Stimulated activated naive CD4-positive, alpha-beta T cell (primary cell): ENCODE measurements at regions not wholly inside any gene's neighbourhood (a gene's known extent, or its start where the extent isn't known, plus 50 kb on each side); places are given as distances from the start of the nearest gene placed in this dataset.
A peak's percentile ranks its signal among the peaks of the same experiment; 100 is the strongest.

Source experiments
- DNase-seq, 6 experiments: peaks; one replicate each; lab custom pipeline; 2025; lab: John Stamatoyannopoulos, UW

DNA sequence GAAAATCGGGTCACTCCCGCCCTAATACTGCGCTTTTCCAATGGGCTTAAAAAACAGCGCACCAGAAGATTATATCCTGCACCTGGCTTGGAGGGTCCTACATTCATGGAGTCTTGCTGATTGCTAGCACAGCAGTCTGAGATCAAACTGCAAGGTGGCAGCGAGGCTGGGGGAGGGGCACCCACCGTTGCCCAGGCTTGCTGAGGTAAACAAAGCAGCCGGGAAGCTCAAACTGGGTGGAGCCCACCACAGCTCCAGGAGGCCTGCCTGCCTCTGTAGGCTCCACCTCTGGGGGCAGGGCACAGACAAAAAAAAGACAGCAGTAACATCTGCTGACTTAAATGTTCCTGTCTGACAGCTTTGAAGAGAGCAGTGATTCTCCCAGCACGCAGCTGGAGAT is 150.6 kb upstream of the ANKFN1 start:
- peak in 2 of 6 experiments; percentile 8 to 20 for DNase-seq

DNA sequence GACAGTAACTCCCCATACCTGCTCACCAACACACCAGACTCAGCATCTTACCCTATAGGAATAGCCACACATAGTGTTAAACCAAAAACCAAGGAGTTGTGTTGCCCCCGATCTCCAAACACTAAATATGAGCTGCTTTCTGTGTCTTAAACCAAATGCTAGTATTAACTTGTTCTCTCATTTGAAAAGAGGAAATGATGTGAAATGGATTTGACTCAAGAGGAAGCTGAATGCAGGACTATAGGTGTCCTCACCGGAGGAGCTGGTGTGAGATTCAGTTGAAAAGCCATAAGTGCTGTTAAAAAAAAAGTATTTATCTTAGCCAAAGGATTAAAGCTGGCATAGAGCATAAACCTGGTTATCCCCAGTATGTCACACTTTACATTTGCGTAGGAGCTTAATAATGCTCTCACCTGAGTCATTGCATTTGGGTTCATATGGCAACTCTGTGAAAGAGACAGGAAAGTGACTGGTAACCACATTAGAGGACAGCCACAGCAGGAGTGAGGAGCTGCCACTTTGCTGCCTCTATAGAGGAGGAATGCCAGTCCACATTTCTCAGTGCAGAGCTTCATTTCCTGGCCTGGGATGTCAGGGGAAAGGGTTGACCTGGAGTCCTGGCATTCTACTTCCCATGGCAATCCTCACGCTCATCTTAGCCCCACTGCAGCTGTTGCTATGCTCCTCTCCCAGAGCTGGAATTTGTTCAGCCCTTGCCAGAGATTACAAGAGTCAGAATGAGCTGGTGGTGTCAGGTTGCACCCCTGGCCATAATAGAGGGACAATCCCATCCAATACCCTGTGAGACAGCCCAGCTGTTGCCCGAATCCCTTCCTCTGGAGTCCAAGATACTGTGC is 143.3 kb upstream of the ANKFN1 start:
- DNase-seq: peak in 1 of 6 experiments; percentile 12

- DNase-seq: no peak
Measured at GRCh38 chr17:56011406-56012131, 141.7 kb upstream of the ANKFN1 start.

DNA sequence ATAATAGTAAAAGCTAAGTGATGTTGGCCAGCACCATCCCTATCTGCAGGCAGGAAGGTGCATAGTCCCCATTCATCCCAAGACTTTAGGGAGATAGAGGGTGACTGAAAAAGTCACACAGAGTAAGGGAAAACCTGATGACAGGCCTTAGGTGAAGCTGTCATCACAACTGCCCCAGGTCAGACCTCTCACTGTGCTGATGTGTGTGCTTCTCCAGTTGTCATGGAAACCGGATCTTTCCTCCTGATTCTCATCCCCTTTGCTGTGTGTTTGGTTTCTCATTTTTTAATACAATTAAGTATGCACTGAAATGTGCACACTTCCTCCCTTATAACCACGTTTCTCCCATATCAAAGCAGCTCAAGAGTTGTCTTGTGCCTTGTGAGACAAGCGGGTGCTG is 135.1 kb upstream of the ANKFN1 start:
- no peak for DNase-seq

GRCh38 chr17:56020369-56020768 is 132.9 kb upstream of the ANKFN1 start:
- no peak for DNase-seq

DNA sequence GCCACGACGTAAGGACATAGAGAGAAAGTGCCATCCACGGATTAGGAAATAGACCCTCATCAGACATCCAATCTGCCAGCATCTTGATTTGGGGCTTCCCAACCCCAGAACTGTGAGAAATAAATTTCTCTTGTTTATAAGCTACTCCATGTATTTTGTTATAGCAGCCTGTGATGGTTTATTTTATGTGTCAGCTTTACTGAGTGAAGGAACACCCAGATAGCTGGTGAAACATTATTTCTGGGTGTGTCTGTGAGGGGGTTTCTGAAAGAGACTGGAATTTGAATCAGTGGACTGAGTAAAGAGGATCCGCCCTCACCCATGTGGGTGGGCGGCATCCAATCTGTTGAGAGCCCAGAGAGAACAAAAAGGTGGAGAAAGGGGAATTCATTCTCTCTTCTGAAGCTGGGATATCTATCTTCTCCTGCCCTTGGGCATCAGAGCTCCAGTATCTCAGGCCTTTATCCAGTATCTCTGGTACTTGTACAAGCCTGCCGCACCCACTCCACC is 131.5 kb upstream of the ANKFN1 start:
- no peak for DNase-seq

- DNase-seq: no peak
Measured at GRCh38 chr17:56023851-56024250, 129.4 kb upstream of the ANKFN1 start.

DNA sequence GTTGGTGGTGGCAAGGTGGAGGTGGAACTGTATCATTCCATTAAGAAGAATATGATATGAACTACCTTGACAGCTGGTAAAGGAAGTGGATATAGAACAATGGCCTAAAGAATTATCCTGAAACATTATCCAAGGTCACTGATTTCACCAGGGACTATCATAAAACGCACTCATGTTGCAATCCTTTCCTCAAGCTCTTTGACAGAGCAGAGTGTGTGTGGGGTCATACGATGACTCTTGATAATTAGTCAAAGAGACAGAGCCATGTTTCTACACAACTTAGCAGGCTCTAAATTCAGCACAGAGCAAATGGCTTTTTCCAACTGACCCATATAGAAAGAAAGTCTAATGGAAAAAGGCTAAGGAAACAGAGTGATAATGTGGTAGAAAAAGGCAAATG is 126.4 kb upstream of the ANKFN1 start:
- no peak for DNase-seq

DNA sequence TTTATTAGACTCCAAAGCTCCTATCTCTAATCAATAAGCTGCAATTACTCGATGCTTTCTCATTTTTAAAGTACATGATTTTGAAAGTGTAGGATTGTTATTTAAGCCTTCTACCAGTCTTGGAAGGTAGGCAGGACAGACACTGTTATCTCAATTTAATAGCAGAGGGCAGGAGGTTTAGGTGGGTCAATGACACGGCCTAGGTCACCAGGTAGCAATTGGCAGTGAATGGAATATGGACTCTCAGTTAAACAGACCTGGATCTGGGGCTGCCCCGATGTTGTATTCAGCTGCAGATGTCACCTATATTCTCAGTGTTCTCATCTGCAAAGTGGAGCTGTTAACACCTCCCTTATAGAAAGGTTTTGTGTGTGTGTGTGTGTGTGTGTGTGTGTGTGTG is 124.4 kb upstream of the ANKFN1 start:
- no peak for DNase-seq

- no peak for DNase-seq
Measured at GRCh38 chr17:56030009-56030624, 123.2 kb upstream of the ANKFN1 start.

DNA sequence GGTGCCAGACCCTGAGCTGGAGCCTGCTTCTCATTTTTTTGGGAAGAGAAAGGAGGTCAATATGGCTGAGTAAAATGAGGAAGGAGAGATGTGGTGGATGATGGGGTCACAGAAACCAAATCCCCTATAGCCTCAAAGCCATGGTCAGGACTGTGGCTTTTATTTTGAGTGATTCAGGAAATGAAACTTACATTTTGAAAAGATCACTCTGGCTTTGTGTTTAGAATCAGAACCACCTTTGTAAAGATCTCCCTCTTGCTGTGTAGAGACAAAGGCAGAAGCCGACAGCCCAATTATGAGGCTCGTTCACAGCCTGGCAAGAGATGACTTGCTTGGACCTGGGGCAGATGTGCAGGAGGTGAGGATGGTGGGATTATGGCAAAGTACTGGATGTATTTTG is 121.6 kb upstream of the ANKFN1 start:
- DNase-seq: no peak

GRCh38 chr17:56034197-56034635 is 119.1 kb upstream of the ANKFN1 start:
- DNase-seq: no peak

DNA sequence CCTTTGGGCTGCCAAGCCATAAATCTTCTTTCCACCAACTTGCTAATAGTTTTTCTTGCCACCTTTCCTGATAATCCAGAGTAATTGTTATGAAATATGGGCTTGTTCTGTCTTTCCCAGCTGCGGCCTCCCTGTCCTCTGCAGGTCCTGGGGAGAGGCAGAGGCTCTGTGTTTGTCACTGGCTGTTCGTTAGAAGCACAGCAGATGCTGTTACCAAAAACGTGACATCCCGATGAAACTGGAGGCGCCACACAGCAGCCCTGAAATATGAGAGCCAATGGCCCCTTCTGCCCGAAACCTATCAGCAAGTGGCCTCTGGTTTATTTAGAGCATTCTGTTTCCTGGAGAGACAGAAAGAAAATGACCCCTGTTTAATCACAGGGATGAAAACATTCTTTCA is 115.1 kb upstream of the ANKFN1 start:
- no peak for DNase-seq

- no peak for DNase-seq
Measured at GRCh38 chr17:56045872-56046271, 107.4 kb upstream of the ANKFN1 start.

- no peak for DNase-seq
Measured at GRCh38 chr17:56047331-56047730, 105.9 kb upstream of the ANKFN1 start.

GRCh38 chr17:56057869-56058268 is 95.4 kb upstream of the ANKFN1 start:
- DNase-seq: no peak

DNA sequence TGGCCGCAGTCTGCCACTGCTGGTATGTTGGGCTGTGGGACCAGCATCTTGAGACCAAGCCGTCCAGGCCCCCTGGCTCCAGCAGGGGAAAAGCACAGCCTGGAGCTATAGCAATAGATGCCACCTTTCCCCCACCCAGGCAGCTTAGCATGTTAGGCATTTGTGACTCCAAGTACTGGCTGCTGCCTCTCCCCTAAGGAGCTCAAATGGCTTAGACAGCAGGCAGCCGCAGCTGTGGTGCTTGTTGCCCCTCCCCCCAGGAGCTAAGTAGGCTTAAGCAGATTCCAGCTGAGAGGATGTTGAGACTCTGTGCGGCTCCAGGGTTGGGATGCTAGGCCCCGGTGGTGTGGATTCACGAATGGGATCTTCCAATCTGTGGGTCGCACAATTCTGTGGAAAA is 88.8 kb upstream of the ANKFN1 start:
- DNase-seq: no peak

GRCh38 chr17:56074361-56074890 is 78.8 kb upstream of the ANKFN1 start:
- DNase-seq: no peak

DNA sequence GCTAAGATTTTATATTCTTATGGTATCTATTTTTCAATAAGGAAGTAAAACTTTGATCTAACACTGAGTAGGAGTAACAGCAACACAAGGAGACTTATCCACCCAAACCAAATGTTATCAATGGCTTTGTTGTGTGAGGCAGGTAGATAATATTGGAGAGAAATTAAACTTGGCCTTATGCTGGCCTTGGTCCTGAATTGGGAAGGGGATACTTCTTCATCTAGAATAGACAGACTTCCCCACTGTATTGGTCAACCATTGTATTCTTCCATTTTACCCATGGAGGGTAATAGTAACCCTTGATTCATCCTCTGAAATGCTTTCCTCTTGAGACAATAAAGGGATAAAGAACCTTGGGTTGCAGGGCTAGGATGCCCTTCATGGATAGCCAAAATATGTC is 76.3 kb upstream of the ANKFN1 start:
- DNase-seq: no peak

- DNase-seq: no peak
Measured at GRCh38 chr17:56083475-56083874, 69.8 kb upstream of the ANKFN1 start.

DNA sequence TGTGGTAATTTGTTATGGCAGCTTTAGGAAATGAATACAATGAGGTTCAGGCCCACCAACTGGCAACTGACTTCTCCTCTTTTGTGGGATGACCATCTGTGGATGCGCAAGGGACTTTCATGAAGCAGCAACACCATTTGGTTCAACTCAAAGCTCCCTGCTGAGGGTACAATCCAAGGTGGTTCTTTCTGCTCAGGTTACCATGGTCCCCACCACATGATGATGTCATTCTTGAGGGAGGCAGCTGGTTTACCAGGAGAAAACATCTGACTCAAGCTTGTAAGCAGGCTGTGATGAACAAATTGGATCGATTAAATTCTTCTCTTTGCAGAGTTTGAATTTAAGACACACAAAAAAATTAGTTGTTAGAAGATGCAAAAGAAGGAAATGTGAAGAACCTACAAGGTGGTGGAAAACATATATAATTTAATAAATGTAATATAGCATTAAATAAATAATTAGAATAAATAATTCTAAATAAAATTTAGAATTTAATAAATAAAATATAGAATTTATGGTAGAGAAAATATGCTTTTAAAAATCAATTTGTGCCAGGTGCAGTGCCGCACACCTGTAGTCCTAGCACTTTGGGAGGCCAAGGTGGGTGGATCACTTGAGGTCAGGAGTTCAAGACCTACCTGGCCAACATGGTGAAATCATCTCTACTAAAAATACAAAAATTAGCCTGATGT is 67.6 kb upstream of the ANKFN1 start:
- no peak for DNase-seq

DNA sequence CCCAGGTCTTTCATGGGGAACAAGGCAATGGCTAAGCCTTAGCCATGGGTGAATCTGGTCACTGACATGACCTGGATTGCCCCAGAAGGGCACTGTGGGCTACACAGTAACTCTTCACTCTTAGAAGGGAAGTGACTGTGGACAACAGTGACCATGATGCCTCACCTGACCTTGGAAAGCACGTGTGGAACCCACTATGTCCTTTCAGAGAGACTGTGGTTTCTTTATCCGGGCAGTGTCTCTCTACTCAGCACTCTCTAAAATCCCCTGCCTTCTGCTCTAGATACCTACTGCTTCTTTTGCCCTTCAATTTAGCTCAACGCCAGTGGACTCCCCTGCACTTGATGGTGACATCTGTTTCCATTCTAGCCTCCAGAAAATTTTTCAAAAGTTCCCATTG is 66.1 kb upstream of the ANKFN1 start:
- no peak for DNase-seq
